ENCODE measurements at regions not wholly inside any gene's neighbourhood (a gene's known extent, or its start where the extent isn't known, plus 50 kb on each side); places are given as distances from the start of the nearest gene placed in this dataset.

DNA sequence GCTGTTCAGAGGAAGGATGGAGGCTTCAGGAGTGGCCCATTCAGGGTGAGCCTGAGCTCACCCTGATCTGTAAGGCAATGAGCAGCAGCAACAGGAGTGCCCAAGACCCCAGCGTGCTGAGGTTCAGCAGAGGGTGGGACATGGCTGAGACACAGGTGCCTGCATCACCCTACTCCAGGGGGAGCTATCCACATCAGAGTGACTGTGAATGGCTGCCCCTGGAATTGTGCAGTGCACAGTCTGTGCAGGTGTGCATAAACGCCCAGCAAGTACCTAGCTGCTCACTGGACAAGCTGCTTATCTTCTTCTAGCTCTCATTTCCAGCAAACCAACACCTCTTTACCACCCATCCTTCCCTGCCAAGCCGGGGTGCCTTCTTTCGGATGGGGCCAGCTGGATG is 140.6 kb upstream of the PRMT8 start:
- TF ChIP-seq, protein P1, sequence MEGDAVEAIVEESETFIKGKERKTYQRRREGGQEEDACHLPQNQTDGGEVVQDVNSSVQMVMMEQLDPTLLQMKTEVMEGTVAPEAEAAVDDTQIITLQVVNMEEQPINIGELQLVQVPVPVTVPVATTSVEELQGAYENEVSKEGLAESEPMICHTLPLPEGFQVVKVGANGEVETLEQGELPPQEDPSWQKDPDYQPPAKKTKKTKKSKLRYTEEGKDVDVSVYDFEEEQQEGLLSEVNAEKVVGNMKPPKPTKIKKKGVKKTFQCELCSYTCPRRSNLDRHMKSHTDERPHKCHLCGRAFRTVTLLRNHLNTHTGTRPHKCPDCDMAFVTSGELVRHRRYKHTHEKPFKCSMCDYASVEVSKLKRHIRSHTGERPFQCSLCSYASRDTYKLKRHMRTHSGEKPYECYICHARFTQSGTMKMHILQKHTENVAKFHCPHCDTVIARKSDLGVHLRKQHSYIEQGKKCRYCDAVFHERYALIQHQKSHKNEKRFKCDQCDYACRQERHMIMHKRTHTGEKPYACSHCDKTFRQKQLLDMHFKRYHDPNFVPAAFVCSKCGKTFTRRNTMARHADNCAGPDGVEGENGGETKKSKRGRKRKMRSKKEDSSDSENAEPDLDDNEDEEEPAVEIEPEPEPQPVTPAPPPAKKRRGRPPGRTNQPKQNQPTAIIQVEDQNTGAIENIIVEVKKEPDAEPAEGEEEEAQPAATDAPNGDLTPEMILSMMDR (IDR thresholded peaks at IDR 0.05; ENCODE audit: low read depth, low read length) = no peak
- Histone ChIP-seq H3K4me3 (ENCODE audit: low read depth, low read length) (no peak overlapping the region), H3K27me3 (peaks cover 15% of the 10 kb centered on the region)

DNA sequence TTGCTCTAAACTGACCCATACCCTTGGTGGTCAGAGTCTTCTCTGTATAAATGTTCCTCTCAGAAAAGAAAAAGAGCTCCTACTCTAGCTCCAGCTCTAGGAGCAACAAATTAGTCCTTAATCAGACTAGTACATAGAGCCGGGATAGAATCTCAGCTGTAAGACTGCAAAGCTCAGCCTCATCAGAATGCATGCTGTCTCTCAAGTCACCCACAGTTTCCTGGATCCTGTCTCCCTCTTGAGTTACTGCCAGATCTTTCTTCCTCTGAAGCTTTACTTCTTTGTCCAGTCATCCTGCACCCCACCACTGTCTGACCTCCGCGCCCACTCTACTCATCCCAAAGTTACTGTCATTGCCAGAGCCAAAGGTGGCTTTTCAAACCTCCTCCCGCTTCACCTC is 139.3 kb upstream of the PRMT8 start:
- H3K27me3 ChIP-seq = peaks cover 17% of the 10 kb centered on the region

More for the DNA sequence above, 140.6 kb upstream of the PRMT8 start:
- H3K4me1 ChIP-seq = no peaks in the 10 kb centered on the region
- H3K9me3 ChIP-seq = no peaks in the 10 kb centered on the region
- no peak for DNase-seq
- H3K36me3 ChIP-seq = no peaks in the 10 kb centered on the region

DNA sequence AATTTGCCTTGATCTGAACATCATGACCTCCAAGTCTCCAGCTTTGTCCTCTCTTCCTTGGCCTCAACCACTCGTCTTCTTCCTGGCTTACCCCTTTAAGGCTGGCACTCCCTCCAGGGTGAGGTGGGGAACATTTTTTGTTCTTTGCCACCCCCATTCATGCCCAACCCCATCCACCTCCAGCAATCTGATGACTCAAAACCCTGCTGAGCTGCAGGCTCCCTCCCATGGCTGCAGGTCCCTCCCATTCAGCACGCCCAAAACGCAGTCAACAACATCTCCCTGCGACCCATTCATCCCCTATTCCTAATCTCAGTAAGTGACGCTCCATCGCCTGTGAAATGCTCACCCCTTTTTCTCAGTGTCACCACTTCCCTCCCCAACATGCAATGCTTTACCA is 138.8 kb upstream of the PRMT8 start:
- Histone ChIP-seq H3K4me3 (ENCODE audit: low read depth, low read length) (no peak overlapping the region), H3K4me1 (no peaks in the 10 kb centered on the region), H3K9me3 (no peaks in the 10 kb centered on the region), H3K36me3 (no peaks in the 10 kb centered on the region), H3K27me3 (peaks cover 17% of the 10 kb centered on the region)
- TF ChIP-seq, protein P1 (IDR thresholded peaks at IDR 0.05; ENCODE audit: low read depth, low read length) = no peak
- DNase-seq = no peak

More for the DNA sequence above, 139.3 kb upstream of the PRMT8 start:
- TF ChIP-seq, protein P1 (IDR thresholded peaks at IDR 0.05; ENCODE audit: low read depth, low read length) = no peak
- no peak for DNase-seq
- Histone ChIP-seq H3K4me1 (no peaks in the 10 kb centered on the region), H3K36me3 (no peaks in the 10 kb centered on the region), H3K9me3 (no peaks in the 10 kb centered on the region), H3K4me3 (ENCODE audit: low read depth, low read length) (no peak overlapping the region)

DNA sequence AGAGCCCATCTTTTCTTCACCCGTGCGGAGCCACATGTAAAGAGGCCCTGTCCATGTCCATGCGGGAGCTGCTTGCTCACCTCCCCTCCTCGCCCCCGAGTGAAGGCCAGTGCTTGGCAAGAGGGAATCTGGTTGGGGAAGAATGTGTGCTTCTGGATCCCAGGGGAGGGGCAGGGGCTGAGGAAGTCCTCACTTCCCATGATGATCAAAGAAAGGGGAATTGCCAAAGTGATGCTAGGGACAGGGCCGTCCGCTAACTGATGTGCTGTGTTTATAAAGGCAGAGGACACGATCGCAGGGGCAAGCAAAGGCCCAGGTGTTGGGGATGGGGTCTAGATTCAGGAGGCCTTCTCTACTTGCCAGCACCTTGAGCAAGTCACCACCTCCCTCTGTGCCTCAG is 137.4 kb upstream of the PRMT8 start:
- H3K27me3 ChIP-seq = peaks cover 16% of the 10 kb centered on the region
- DNase-seq = no peak
- no peaks in the 10 kb centered on the region for H3K9me3 ChIP-seq
- H3K4me1 ChIP-seq = no peaks in the 10 kb centered on the region
- no peak overlapping the region for H3K4me3 ChIP-seq (ENCODE audit: low read depth, low read length)
- H3K36me3 ChIP-seq = no peaks in the 10 kb centered on the region
- TF ChIP-seq, protein P1 (IDR thresholded peaks at IDR 0.05; ENCODE audit: low read depth, low read length) = no peak

DNA sequence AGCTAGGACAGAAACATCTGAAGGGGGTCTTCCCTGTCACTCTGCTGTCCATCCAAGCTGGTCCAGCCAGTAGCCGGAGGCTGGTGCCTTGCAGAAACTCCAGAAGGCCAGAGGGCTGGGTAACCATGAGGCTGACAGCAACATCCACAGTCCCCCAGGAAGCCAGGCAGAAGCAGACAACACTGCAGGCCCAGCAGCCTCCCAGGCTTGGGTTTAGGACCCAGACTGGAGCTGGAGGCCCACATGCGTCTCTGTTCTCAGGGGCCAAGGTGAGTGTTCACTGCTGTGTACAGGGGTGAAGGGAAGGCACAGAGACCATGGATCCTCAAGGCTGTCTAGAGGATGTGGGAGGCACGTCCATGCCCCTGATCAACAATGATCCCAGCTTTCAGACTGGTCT is 136.4 kb upstream of the PRMT8 start:
- Histone ChIP-seq H3K4me1 (no peaks in the 10 kb centered on the region), H3K27me3 (peaks cover 23% of the 10 kb centered on the region), H3K9me3 (no peaks in the 10 kb centered on the region), H3K36me3 (no peaks in the 10 kb centered on the region), H3K4me3 (ENCODE audit: low read depth, low read length) (no peak overlapping the region)
- TF ChIP-seq, protein P1 (IDR thresholded peaks at IDR 0.05; ENCODE audit: low read depth, low read length) = no peak
- no peak for DNase-seq

DNA sequence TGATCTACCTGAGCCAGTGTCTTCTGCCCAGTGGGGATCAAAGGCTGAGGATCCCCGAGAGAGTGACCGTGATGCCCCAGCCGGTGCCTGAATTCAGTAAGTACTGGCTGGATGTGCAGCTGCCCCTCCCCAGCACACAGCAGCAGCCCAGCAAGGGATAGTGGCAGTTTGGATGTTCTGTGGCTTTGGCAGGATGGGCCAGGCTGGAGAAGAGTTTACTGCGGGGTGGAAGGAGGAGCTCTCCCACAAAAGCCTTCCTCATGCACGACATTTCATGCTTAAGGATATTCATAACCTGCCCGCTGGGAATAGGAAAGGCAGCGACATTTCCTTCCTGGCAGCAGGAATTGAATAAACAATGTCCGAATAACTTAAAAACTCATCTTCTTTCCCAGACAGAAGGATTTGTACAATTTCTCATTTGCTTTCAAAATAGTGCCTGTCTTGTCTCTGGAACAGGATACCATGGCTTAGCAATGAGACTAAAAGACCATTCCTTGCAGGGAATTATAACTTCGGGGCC is 135.6 kb upstream of the PRMT8 start:
- DNase-seq = no peak
- TF ChIP-seq, protein P1 (IDR thresholded peaks at IDR 0.05; ENCODE audit: low read depth, low read length) = no peak
- peaks cover 24% of the 10 kb centered on the region for H3K27me3 ChIP-seq
- no peaks in the 10 kb centered on the region for H3K36me3 ChIP-seq
- no peaks in the 10 kb centered on the region for H3K9me3 ChIP-seq
- no peak overlapping the region for H3K4me3 ChIP-seq (ENCODE audit: low read depth, low read length)
- no peaks in the 10 kb centered on the region for H3K4me1 ChIP-seq
